ENCODE measurements at regions not wholly inside any gene's neighbourhood (a gene's known extent, or its start where the extent isn't known, plus 50 kb on each side); places are given as distances from the start of the nearest gene placed in this dataset.
"Not testable (repeated sequence)": the region's sequence is repeated elsewhere in the genome, so short reads cannot be mapped to it uniquely, and the experiment has no call there.

- no peaks in the 10 kb centered on the region for H3K36me3 ChIP-seq (ENCODE audit: insufficient read depth, low read length)
- no peaks in the 10 kb centered on the region for H3K9me3 Mint-ChIP-seq (ENCODE audit: unreplicated experiment)
- peaks cover 15% of the 10 kb centered on the region for H3K27me3 Mint-ChIP-seq (ENCODE audit: low read depth, unreplicated experiment)
- H3K4me2 ChIP-seq (ENCODE audit: low read length), result peak overlapping the region; percentile 90
- DNase-seq (ENCODE audit: low read depth), result no peak
- H3K36me3 Mint-ChIP-seq (ENCODE audit: low read depth, unreplicated experiment), result no peaks in the 10 kb centered on the region
- no peaks in the 10 kb centered on the region for H3K9me3 ChIP-seq (ENCODE audit: insufficient read depth, low read depth, low read length)
- no peaks in the 10 kb centered on the region for H4K20me1 ChIP-seq (ENCODE audit: insufficient read depth, low read length)
- no peak overlapping the region for H3K27ac ChIP-seq (ENCODE audit: low read depth, low read length)
- FAIRE-seq, result no peak
- peak overlapping the region; percentile 96 for H3K4me3 Mint-ChIP-seq (ENCODE audit: unreplicated experiment)
- peaks cover 7% of the 10 kb centered on the region for H3K4me1 ChIP-seq (ENCODE audit: insufficient read depth, low read length)
- H3K27me3 ChIP-seq (ENCODE audit: insufficient read depth, low read length), result no peaks in the 10 kb centered on the region
- no peak for TF ChIP-seq EZH2 (IDR thresholded peaks at IDR 0.05; ENCODE audit: insufficient read depth, low read length)
- H3K9ac ChIP-seq (ENCODE audit: low read length), result peak overlapping the region; percentile 74
- no peaks in the 10 kb centered on the region for H3K79me2 ChIP-seq (ENCODE audit: insufficient read depth, low read length)
- no peaks in the 10 kb centered on the region for H3K4me1 Mint-ChIP-seq (ENCODE audit: low read depth, unreplicated experiment)
- H2AFZ ChIP-seq (ENCODE audit: low read depth, low read length), result no peak overlapping the region
- H3K27ac Mint-ChIP-seq (ENCODE audit: unreplicated experiment), result no peak overlapping the region
- H3K4me3 ChIP-seq (ENCODE audit: insufficient read depth, low read depth, low read length), result peak overlapping the region; percentile 86
Measured at GRCh38 chr6:28839443-28840120, 84.2 kb downstream of the TRIM27 start.

DNA sequence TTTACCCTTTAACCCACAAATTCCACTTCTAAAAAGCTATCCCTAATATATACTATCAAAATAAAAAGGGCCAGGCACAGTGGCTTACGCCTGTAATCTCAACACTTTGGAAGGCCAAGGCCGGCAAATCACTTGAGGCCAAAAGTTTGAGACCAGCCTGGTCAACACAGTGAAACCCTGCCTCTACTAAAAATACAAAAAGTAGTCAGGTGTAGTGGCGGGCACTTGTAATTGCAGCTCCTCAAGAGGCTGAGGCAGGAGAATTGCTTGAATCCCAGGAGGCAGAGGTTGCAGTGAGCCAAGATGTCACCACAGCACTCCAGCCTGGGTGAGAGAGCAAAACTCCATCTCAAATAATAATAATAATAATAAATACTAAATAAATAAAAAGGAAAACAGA, 82.5 kb downstream of the TRIM27 start:
- DNase-seq (ENCODE audit: low read depth) (no peak), FAIRE-seq (no peak)
- Histone ChIP-seq H2AFZ (ENCODE audit: low read depth, low read length) (no peak overlapping the region), H3K4me3 (ENCODE audit: insufficient read depth, low read depth, low read length) (no peak overlapping the region), H4K20me1 (ENCODE audit: insufficient read depth, low read length) (no peaks in the 10 kb centered on the region), H3K79me2 (ENCODE audit: insufficient read depth, low read length) (no peaks in the 10 kb centered on the region), H3K36me3 (ENCODE audit: insufficient read depth, low read length) (no peaks in the 10 kb centered on the region), H3K9ac (ENCODE audit: low read length) (no peak overlapping the region), H3K4me2 (ENCODE audit: low read length) (no peak overlapping the region), H3K9me3 (ENCODE audit: insufficient read depth, low read depth, low read length) (no peaks in the 10 kb centered on the region), H3K27ac (ENCODE audit: low read depth, low read length) (no peak overlapping the region), H3K27me3 (ENCODE audit: insufficient read depth, low read length) (no peaks in the 10 kb centered on the region), H3K4me1 (ENCODE audit: insufficient read depth, low read length) (peaks cover 7% of the 10 kb centered on the region)
- H3K4me1 Mint-ChIP-seq (ENCODE audit: low read depth, unreplicated experiment), result no peaks in the 10 kb centered on the region
- no peaks in the 10 kb centered on the region for H3K9me3 Mint-ChIP-seq (ENCODE audit: unreplicated experiment)
- no peak overlapping the region for H3K27ac Mint-ChIP-seq (ENCODE audit: unreplicated experiment)
- TF ChIP-seq CTCF (IDR thresholded peaks at IDR 0.05; ENCODE audit: insufficient read depth, low read depth, low read length) (no peak), EZH2 (IDR thresholded peaks at IDR 0.05; ENCODE audit: insufficient read depth, low read length) (no peak)
- peaks cover 24% of the 10 kb centered on the region for H3K27me3 Mint-ChIP-seq (ENCODE audit: low read depth, unreplicated experiment)
- no peaks in the 10 kb centered on the region for H3K36me3 Mint-ChIP-seq (ENCODE audit: low read depth, unreplicated experiment)
- H3K4me3 Mint-ChIP-seq (ENCODE audit: unreplicated experiment), result no peak overlapping the region

- not testable (repeated sequence) for H3K27ac ChIP-seq (ENCODE audit: low read depth, low read length); H3K4me1 ChIP-seq (ENCODE audit: insufficient read depth, low read length); H3K9ac ChIP-seq (ENCODE audit: low read length); H3K27ac Mint-ChIP-seq (ENCODE audit: unreplicated experiment); H3K79me2 ChIP-seq (ENCODE audit: insufficient read depth, low read length); H3K27me3 ChIP-seq (ENCODE audit: insufficient read depth, low read length); H3K9me3 Mint-ChIP-seq (ENCODE audit: unreplicated experiment); DNase-seq (ENCODE audit: low read depth); H3K36me3 Mint-ChIP-seq (ENCODE audit: low read depth, unreplicated experiment); H3K4me1 Mint-ChIP-seq (ENCODE audit: low read depth, unreplicated experiment); H3K4me3 ChIP-seq (ENCODE audit: insufficient read depth, low read depth, low read length); H3K4me2 ChIP-seq (ENCODE audit: low read length); FAIRE-seq; H2AFZ ChIP-seq (ENCODE audit: low read depth, low read length); H3K36me3 ChIP-seq (ENCODE audit: insufficient read depth, low read length); H3K4me3 Mint-ChIP-seq (ENCODE audit: unreplicated experiment); H4K20me1 ChIP-seq (ENCODE audit: insufficient read depth, low read length); H3K9me3 ChIP-seq (ENCODE audit: insufficient read depth, low read depth, low read length)
- peaks cover 46% of the 10 kb centered on the region for H3K27me3 Mint-ChIP-seq (ENCODE audit: low read depth, unreplicated experiment)
Measured at GRCh38 chr6:28848756-28849155, 75.0 kb downstream of the TRIM27 start.
